Keratinocyte (primary cell): ENCODE measurements at regions not wholly inside any gene's neighbourhood (a gene's known extent, or its start where the extent isn't known, plus 50 kb on each side); places are given as distances from the start of the nearest gene placed in this dataset.

Experiments used
- EZH2 ChIP-seq: IDR thresholded peaks from one replicate; pipeline ENCODE4 v1.6.1; 2012; ENCODE audit warnings: inconsistent platforms, mild to moderate bottlenecking, low read length, moderate library complexity
- TF ChIP-seq, protein P1 (sequence below), 3 experiments: IDR thresholded peaks in 1 of 3; conservative IDR thresholded peaks in 1 of 3; optimal IDR thresholded peaks in 1 of 3; 2 replicates in 2 of 3; 3 replicates in 1 of 3; pipeline versions ENCODE3 to v1.5.1; 2011; ENCODE audit warnings: low read length in 3 of 3, mild to moderate bottlenecking in 3 of 3, moderate library complexity in 2 of 3, control low read depth in 1 of 3, inconsistent platforms in 1 of 3; ENCODE audit not compliant: insufficient read depth in 2 of 3; ENCODE audit errors: extremely low read depth in 1 of 3

GRCh38 chr9:111728617-111729366 lies 65.9 kb downstream of the SHOC1 start:
- TF ChIP-seq, protein P1, sequence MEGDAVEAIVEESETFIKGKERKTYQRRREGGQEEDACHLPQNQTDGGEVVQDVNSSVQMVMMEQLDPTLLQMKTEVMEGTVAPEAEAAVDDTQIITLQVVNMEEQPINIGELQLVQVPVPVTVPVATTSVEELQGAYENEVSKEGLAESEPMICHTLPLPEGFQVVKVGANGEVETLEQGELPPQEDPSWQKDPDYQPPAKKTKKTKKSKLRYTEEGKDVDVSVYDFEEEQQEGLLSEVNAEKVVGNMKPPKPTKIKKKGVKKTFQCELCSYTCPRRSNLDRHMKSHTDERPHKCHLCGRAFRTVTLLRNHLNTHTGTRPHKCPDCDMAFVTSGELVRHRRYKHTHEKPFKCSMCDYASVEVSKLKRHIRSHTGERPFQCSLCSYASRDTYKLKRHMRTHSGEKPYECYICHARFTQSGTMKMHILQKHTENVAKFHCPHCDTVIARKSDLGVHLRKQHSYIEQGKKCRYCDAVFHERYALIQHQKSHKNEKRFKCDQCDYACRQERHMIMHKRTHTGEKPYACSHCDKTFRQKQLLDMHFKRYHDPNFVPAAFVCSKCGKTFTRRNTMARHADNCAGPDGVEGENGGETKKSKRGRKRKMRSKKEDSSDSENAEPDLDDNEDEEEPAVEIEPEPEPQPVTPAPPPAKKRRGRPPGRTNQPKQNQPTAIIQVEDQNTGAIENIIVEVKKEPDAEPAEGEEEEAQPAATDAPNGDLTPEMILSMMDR (optimal IDR thresholded peaks at IDR 0.05 in 1 of 3, IDR thresholded peaks at IDR 0.05 in 1 of 3, conservative IDR thresholded peaks at IDR 0.05 in 1 of 3; ENCODE audit: extremely low read depth in 1 of 3, insufficient read depth in 2 of 3, low read length in 3 of 3), result no peak
- TF ChIP-seq EZH2, result no peak
